KMS-11 (cell line): ENCODE measurements at regions not wholly inside any gene's neighbourhood (a gene's known extent, or its start where the extent isn't known, plus 50 kb on each side); places are given as distances from the start of the nearest gene placed in this dataset.
A peak's percentile ranks its signal among the peaks of the same experiment; 100 is the strongest.
"Not testable (repeated sequence)": the region's sequence is repeated elsewhere in the genome, so short reads cannot be mapped to it uniquely, and the experiment has no call there.

Experiments used
- H2AFZ ChIP-seq: fragments of 200-600 bp; sonication (generic); 2 replicates; pipeline ENCODE4 v1.6.1; 2016; ENCODE audit warnings: antibody characterized with exemption, mixed run types, low read depth
- H3K27ac ChIP-seq: fragments of 200-600 bp; sonication (generic); 2 replicates; pipeline ENCODE4 v1.6.1; 2016; ENCODE audit warnings: mild to moderate bottlenecking, mixed run types
- H3K27me3 ChIP-seq: fragments of 200-600 bp; sonication (generic); 2 replicates; pipeline ENCODE4 v1.6.1; 2017; ENCODE audit warnings: mild to moderate bottlenecking, low read depth, mixed run types, moderate library complexity; ENCODE audit not compliant: insufficient read depth
- H3K36me3 ChIP-seq: fragments of 200-600 bp; sonication (generic); 2 replicates; pipeline ENCODE4 v1.6.1; 2017; ENCODE audit warnings: mild to moderate bottlenecking, mixed run types; ENCODE audit not compliant: insufficient read depth
- H3K4me1 ChIP-seq: fragments of 200-600 bp; sonication (generic); 2 replicates; pipeline ENCODE4 v1.6.1; 2016; ENCODE audit warnings: mild to moderate bottlenecking, low read depth, mixed run types; ENCODE audit not compliant: poor library complexity, severe bottlenecking
- H3K4me2 ChIP-seq: fragments of 200-600 bp; sonication (generic); 2 replicates; pipeline ENCODE4 v1.7.0; 2016; ENCODE audit warnings: mild to moderate bottlenecking, mixed run types
- H3K4me3 ChIP-seq: fragments of 200-600 bp; sonication (generic); IDR thresholded peaks from 2 replicates; pipeline ENCODE4 v1.6.1; 2017; ENCODE audit warnings: low read depth, low read length, mixed read lengths; ENCODE audit not compliant: insufficient read depth
- H3K79me2 ChIP-seq: fragments of 200-600 bp; sonication (generic); 2 replicates; pipeline ENCODE4 v1.6.1; 2016; ENCODE audit warnings: low read depth, mixed run types; ENCODE audit not compliant: insufficient read depth
- H3K9ac ChIP-seq: fragments of 200-600 bp; sonication (generic); 2 replicates; pipeline ENCODE4 v1.6.1; 2016; ENCODE audit warnings: mild to moderate bottlenecking, mixed run types
- H4K20me1 ChIP-seq: fragments of 200-600 bp; sonication (generic); 2 replicates; pipeline ENCODE4 v1.6.1; 2016; ENCODE audit warnings: mild to moderate bottlenecking, mixed run types; ENCODE audit not compliant: insufficient read depth
- CTCF ChIP-seq: fragments of 200-600 bp; sonication (generic); conservative IDR thresholded peaks from 2 replicates; pipeline ENCODE4 v1.6.1; 2017; ENCODE audit warnings: low read depth, mild to moderate bottlenecking, antibody characterized with exemption, low read length, moderate library complexity, mixed read lengths

- Histone ChIP-seq H3K9ac (no peak overlapping the region), H2AFZ (no peak overlapping the region), H3K27ac (no peak overlapping the region)
These were observed 67.1 kb upstream of the SH3GL3 start for GRCh38 chr15:83380059-83380458.

DNA sequence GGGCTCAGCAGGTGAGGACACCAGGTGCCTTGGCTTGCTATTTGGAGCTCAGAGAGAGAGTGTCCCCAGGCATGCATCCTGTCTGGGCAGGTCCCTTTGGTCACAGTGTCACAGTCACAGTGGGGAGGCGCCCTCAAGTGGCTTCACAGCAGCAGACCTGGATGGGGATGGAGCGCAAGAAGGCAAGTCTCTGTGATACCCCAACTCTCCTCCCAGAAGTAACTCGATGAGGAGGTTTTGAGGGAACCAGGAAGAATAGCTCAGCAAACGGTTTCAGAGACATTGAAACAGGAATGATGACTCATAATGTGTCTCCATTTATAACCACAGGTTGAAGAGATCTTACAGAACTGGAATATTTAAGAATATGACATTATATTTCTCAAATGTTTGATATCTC lies 66.5 kb upstream of the SH3GL3 start:
- Histone ChIP-seq H4K20me1 (no peaks in the 10 kb centered on the region), H3K27me3 (no peaks in the 10 kb centered on the region), H3K79me2 (no peaks in the 10 kb centered on the region), H2AFZ (no peak overlapping the region), H3K36me3 (no peaks in the 10 kb centered on the region), H3K27ac (no peak overlapping the region), H3K4me2 (no peak overlapping the region), H3K4me1 (no peaks in the 10 kb centered on the region), H3K9ac (no peak overlapping the region), H3K4me3 (no peak overlapping the region)
- TF ChIP-seq CTCF = 0 out of 2 replicates have a peak, but pooled peaks have one; percentile 38

More at GRCh38 chr15:83380059-83380458, 67.1 kb upstream of the SH3GL3 start:
- Histone ChIP-seq H3K36me3 (no peaks in the 10 kb centered on the region), H3K79me2 (no peaks in the 10 kb centered on the region), H3K4me2 (no peak overlapping the region), H3K27me3 (no peaks in the 10 kb centered on the region), H3K4me1 (no peaks in the 10 kb centered on the region), H3K4me3 (no peak overlapping the region), H4K20me1 (no peaks in the 10 kb centered on the region)
- no peak for TF ChIP-seq CTCF

DNA sequence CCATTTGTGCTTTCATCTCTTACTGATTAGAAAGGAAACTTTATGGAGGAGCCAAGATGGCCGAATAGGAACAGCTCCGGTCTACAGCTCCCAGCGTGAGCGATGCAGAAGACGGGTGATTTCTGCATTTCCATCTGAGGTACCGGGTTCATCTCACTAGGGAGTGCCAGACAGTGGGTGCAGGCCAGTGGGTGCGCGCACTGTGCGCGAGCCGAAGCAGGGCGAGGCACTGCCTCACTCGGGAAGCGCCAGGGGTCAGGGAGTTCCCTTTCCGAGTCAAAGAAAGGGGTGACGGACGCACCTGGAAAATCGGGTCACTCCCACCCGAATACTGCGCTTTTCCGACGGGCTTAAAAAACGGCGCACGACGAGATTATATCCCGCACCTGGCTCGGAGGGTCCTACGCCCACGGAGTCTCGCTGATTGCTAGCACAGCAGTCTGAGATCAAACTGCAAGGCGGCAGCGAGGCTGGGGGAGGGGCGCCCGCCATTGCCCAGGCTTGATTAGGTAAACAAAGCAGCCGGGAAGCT lies 63.5 kb upstream of the SH3GL3 start:
- not testable (repeated sequence) for H3K4me3 ChIP-seq, H3K79me2 ChIP-seq, H3K36me3 ChIP-seq, H4K20me1 ChIP-seq, H3K4me2 ChIP-seq, H3K9ac ChIP-seq, H3K27ac ChIP-seq, H3K27me3 ChIP-seq, H2AFZ ChIP-seq, H3K4me1 ChIP-seq

- Histone ChIP-seq H3K9ac (no peak overlapping the region), H3K79me2 (no peaks in the 10 kb centered on the region), H3K27ac (no peak overlapping the region), H3K4me1 (no peaks in the 10 kb centered on the region), H3K4me2 (no peak overlapping the region), H4K20me1 (no peaks in the 10 kb centered on the region), H3K36me3 (no peaks in the 10 kb centered on the region), H3K27me3 (no peaks in the 10 kb centered on the region), H3K4me3 (no peak overlapping the region), H2AFZ (no peak overlapping the region)
- TF ChIP-seq CTCF = no peak
These were observed 51.0 kb upstream of the SH3GL3 start for GRCh38 chr15:83396101-83396500.
